Spleen (tissue), 11 donors: ENCODE measurements at regions not wholly inside any gene's neighbourhood (a gene's known extent, or its start where the extent isn't known, plus 50 kb on each side); places are given as distances from the start of the nearest gene placed in this dataset.

ENCODE experiments used
- DNase-seq: peaks from one replicate; pipeline ENCODE4 v3.0.0-alpha.2; 2020
- H3K27ac ChIP-seq, 8 donors: fragments of 200-600 bp; sonication (generic) in 7 of 8; 1 replicate in 4 of 8; 2 replicates in 4 of 8; pipeline versions ENCODE4 v1.5.0 to v1.8.0; 2016 to 2021; ENCODE audit warnings: inconsistent platforms in 4 of 8, mild to moderate bottlenecking in 4 of 8, moderate library complexity in 1 of 8
- H3K27me3 ChIP-seq, 7 donors: fragments of 200-600 bp; sonication (generic) in 6 of 7; replicated peaks in 1 of 7; 1 replicate in 4 of 7; 2 replicates in 3 of 7; pipeline versions ENCODE4 v1.5.0 to v1.8.0; 2016 to 2021; ENCODE audit warnings: inconsistent platforms in 3 of 7, mild to moderate bottlenecking in 1 of 7
- H3K36me3 ChIP-seq, 6 donors: fragments of 200-600 bp; sonication (generic) in 5 of 6; 1 replicate in 4 of 6; 2 replicates in 2 of 6; pipeline versions ENCODE4 v1.5.0 to v1.8.0; 2016 to 2021; ENCODE audit warnings: inconsistent platforms in 2 of 6
- H3K4me1 ChIP-seq, 6 donors: fragments of 200-600 bp; sonication (generic) in 5 of 6; 1 replicate in 3 of 6; 2 replicates in 3 of 6; pipeline versions ENCODE4 v1.5.0 to v1.8.0; 2016 to 2021; ENCODE audit warnings: inconsistent platforms in 3 of 6
- H3K4me3 ChIP-seq, 8 donors: fragments of 200-600 bp; sonication (generic) in 7 of 8; 1 replicate in 4 of 8; 2 replicates in 4 of 8; pipeline versions ENCODE4 v1.5.0 to v1.8.0; 2016 to 2021; ENCODE audit warnings: inconsistent platforms in 4 of 8, mild to moderate bottlenecking in 4 of 8, moderate library complexity in 2 of 8
- H3K9me3 ChIP-seq, 8 donors: fragments of 200-600 bp; sonication (generic) in 7 of 8; 1 replicate in 4 of 8; 2 replicates in 4 of 8; pipeline versions ENCODE4 v1.5.0 to v1.8.0; 2016 to 2021; ENCODE audit warnings: inconsistent platforms in 4 of 8
- CTCF ChIP-seq, 11 experiments: fragments of 200-600 bp in 7 of 11; fragments of 450-650 bp in 4 of 11; sonication (generic) in 4 of 11; IDR thresholded peaks in 8 of 11; conservative IDR thresholded peaks in 3 of 11; 1 replicate in 7 of 11; 2 replicates in 4 of 11; pipeline versions ENCODE4 v1.4.0 to v1.8.0; 2016 to 2021; ENCODE audit warnings: antibody characterized with exemption in 11 of 11, inconsistent platforms in 4 of 11, mild to moderate bottlenecking in 1 of 11
- POLR2A ChIP-seq, 3 donors: fragments of 450-650 bp; IDR thresholded peaks; one replicate each; pipeline ENCODE4 v1.5.1; 2017; ENCODE audit warnings: antibody characterized with exemption in 3 of 3, mild to moderate bottlenecking in 1 of 3
- POLR2AphosphoS5 ChIP-seq, 3 donors: sonication (generic); formaldehyde crosslinking; IDR thresholded peaks; one replicate each; pipeline ENCODE4 v1.5.1; 2017; ENCODE audit warnings: antibody characterized with exemption in 3 of 3
- WGBS, 5 donors: extraction: QIAGEN DNeasy Blood & Tissue Kit in 3 of 5; methylation state at CpG; one replicate each; pipeline versions ENCODE4 v1.1.5 to v1.1.7; 2013 to 2018; 5-methylcytosine and 5-hydroxymethylcytosine counted together
- intact Hi-C: fragments of 100-400 bp; cut with DNase I; formaldehyde crosslinking; loops from one replicate; pipeline ENCODE4 v1.15.0; 2023; ENCODE audit warnings: low total_unique reads
- donor health status: healthy with polysubstance abuse.
- donor health status: DM: no; HTN: no; CAD: no; lungs with moderate emphysema.
- donor health status: DM: no; HTN: no; CAD: no.
- donor health status: Bipolar disorder and iron deficiency.
- donor health status: healthy.
- donor health status: DM: no; HTN: no; CAD: no.
- donor health status: DM: yes; HTN: yes; CAD: no.

GRCh38 chr1:209046935-209047334, 536.6 kb upstream of the CAMK1G start:
- Histone ChIP-seq H3K4me3 (no peak overlapping the region), H3K36me3 (no peaks in the 10 kb centered on the region), H3K27ac (no peak overlapping the region), H3K9me3 (no peaks in the 10 kb centered on the region), H3K27me3 (no peaks in the 10 kb centered on the region), H3K4me1 (no peaks in the 10 kb centered on the region)
- DNase-seq: no peak
- 85 to 90% (median 87%) methylated on average over 4 of the region's 4 CpGs for WGBS, 5 donors
- TF ChIP-seq POLR2A (IDR thresholded peaks at IDR 0.05) (no peak), CTCF (IDR thresholded peaks at IDR 0.05 in 8 of 11, conservative IDR thresholded peaks at IDR 0.05 in 3 of 11) (no peak), POLR2AphosphoS5 (IDR thresholded peaks at IDR 0.05) (no peak)
- intact Hi-C loops: no loop called here

GRCh38 chr1:209048941-209049669, 534.4 kb upstream of the CAMK1G start:
- Histone ChIP-seq H3K36me3 (no peaks in the 10 kb centered on the region), H3K27me3 (no peaks in the 10 kb centered on the region), H3K4me1 (no peaks in the 10 kb centered on the region), H3K4me3 (no peak overlapping the region), H3K9me3 (peaks cover 0 to 9% (median 0%) of the 10 kb centered on the region in 8 donors), H3K27ac (no peak overlapping the region)
- no peak for TF ChIP-seq POLR2AphosphoS5 (IDR thresholded peaks at IDR 0.05)
- no peak for TF ChIP-seq CTCF (IDR thresholded peaks at IDR 0.05 in 8 of 11, conservative IDR thresholded peaks at IDR 0.05 in 3 of 11)
- TF ChIP-seq POLR2A (IDR thresholded peaks at IDR 0.05): no peak
- no peak for DNase-seq
- intact Hi-C loops: no loop called here
- WGBS, 5 donors: 69 to 88% (median 82%) methylated on average over 5 of the region's 5 CpGs

- Histone ChIP-seq H3K4me3 (no peak overlapping the region), H3K4me1 (no peaks in the 10 kb centered on the region), H3K36me3 (no peaks in the 10 kb centered on the region), H3K27ac (no peak overlapping the region), H3K9me3 (peaks cover 0 to 28% (median under 1%) of the 10 kb centered on the region in 8 donors), H3K27me3 (no peaks in the 10 kb centered on the region)
- DNase-seq: no peak
- WGBS, 5 donors: 77 to 97% (median 87%) methylated on average over 2 to 4 of the region's 4 CpGs
- intact Hi-C loops: no loop called here
- TF ChIP-seq CTCF (IDR thresholded peaks at IDR 0.05 in 8 of 11, conservative IDR thresholded peaks at IDR 0.05 in 3 of 11): no peak
- no peak for TF ChIP-seq POLR2AphosphoS5 (IDR thresholded peaks at IDR 0.05)
- TF ChIP-seq POLR2A (IDR thresholded peaks at IDR 0.05): no peak
These were observed 531.9 kb upstream of the CAMK1G start for GRCh38 chr1:209051570-209051969.

- H3K36me3 ChIP-seq: no peaks in the 10 kb centered on the region
- WGBS, 5 donors: 71 to 78% (median 73%) methylated on average over 2 of the region's 2 CpGs
- no peak for DNase-seq
- no peak overlapping the region for H3K27ac ChIP-seq
- TF ChIP-seq CTCF (IDR thresholded peaks at IDR 0.05 in 8 of 11, conservative IDR thresholded peaks at IDR 0.05 in 3 of 11): no peak
- TF ChIP-seq POLR2AphosphoS5 (IDR thresholded peaks at IDR 0.05): no peak
- no peak for TF ChIP-seq POLR2A (IDR thresholded peaks at IDR 0.05)
- no peaks in the 10 kb centered on the region for H3K4me1 ChIP-seq
- intact Hi-C loops: no loop called here
- H3K4me3 ChIP-seq: no peak overlapping the region
- no peaks in the 10 kb centered on the region for H3K27me3 ChIP-seq
- H3K9me3 ChIP-seq: peaks cover 0 to 41% (median 8%) of the 10 kb centered on the region in 8 donors
These were observed 529.9 kb upstream of the CAMK1G start for GRCh38 chr1:209053587-209053986.
